GM12875 (cell line): ENCODE measurements at regions not wholly inside any gene's neighbourhood (a gene's known extent, or its start where the extent isn't known, plus 50 kb on each side); places are given as distances from the start of the nearest gene placed in this dataset.

ENCODE experiments used
- H3K4me3 ChIP-seq: one replicate; pipeline ENCODE4 v1.5.1; 2011; ENCODE audit warnings: low read depth, low read length, control low read depth
- TF ChIP-seq, protein P1 (sequence below): IDR thresholded peaks from 2 replicates; pipeline ENCODE4 v1.5.1; 2011; ENCODE audit warnings: low read depth, mild to moderate bottlenecking, control low read depth, inconsistent platforms, low read length, moderate library complexity, borderline replicate concordance; ENCODE audit not compliant: insufficient read depth

DNA sequence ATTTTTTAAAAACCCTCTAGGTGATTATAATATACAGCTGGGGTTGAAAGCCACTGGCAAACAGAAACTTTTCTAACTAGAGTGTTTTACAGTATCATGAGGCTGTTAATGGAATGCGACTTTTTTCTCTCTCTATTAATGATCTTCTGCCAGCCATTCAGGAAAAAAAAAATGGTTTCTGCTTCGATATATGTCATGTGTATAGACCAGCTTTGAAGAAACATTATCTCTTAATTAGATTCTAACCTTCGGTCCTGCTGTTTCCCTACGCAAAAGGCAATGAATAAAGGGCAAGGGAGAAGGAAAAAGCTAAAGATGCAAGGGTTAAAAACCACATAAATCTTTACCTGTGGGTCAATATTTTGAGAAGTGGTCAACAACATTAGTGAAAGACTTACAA, 1662.1 kb upstream of the TENM3 start:
- H3K4me3 ChIP-seq = no peak overlapping the region
- TF ChIP-seq, protein P1, sequence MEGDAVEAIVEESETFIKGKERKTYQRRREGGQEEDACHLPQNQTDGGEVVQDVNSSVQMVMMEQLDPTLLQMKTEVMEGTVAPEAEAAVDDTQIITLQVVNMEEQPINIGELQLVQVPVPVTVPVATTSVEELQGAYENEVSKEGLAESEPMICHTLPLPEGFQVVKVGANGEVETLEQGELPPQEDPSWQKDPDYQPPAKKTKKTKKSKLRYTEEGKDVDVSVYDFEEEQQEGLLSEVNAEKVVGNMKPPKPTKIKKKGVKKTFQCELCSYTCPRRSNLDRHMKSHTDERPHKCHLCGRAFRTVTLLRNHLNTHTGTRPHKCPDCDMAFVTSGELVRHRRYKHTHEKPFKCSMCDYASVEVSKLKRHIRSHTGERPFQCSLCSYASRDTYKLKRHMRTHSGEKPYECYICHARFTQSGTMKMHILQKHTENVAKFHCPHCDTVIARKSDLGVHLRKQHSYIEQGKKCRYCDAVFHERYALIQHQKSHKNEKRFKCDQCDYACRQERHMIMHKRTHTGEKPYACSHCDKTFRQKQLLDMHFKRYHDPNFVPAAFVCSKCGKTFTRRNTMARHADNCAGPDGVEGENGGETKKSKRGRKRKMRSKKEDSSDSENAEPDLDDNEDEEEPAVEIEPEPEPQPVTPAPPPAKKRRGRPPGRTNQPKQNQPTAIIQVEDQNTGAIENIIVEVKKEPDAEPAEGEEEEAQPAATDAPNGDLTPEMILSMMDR = no peak

DNA sequence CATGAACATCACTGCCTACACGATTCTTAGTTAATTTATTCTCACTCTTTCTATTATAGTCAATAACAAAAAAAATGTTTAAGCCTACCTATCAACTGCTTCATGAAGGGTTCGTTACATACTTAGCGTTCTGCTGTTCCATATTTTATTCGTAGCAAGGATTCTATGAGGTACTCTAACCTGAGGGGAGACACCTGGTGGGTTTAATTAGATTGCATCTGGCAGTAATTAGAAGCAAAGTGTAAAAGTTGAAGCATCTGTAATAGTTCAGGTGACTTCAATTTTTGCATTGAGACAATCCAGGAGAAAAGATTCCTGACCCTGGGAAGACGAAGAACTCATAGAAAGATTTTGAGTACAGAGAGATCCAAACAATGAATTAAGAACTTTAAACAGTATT, 1655.8 kb upstream of the TENM3 start:
- TF ChIP-seq, protein P1 = no peak
- no peak overlapping the region for H3K4me3 ChIP-seq

DNA sequence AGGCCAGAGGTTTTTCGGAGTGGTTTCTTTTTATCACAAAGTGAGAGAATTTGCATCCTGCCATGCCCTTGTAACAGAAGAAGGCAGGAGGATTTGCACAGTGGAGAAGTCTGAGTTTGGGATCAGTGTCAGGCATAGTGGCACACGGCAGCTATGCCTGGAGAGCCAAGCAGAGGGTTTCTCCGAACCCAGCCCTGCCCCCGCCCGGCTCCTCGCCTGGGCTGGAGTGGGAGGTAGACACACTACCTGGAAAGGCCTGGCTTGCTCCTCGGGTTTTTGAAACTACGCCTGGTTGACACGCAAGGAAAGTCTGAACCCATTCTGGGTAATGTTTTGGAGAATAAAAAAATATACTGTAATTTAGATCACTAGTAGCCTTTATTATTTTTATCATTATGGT, 1653.6 kb upstream of the TENM3 start:
- H3K4me3 ChIP-seq = no peak overlapping the region
- TF ChIP-seq, protein P1 = no peak

DNA sequence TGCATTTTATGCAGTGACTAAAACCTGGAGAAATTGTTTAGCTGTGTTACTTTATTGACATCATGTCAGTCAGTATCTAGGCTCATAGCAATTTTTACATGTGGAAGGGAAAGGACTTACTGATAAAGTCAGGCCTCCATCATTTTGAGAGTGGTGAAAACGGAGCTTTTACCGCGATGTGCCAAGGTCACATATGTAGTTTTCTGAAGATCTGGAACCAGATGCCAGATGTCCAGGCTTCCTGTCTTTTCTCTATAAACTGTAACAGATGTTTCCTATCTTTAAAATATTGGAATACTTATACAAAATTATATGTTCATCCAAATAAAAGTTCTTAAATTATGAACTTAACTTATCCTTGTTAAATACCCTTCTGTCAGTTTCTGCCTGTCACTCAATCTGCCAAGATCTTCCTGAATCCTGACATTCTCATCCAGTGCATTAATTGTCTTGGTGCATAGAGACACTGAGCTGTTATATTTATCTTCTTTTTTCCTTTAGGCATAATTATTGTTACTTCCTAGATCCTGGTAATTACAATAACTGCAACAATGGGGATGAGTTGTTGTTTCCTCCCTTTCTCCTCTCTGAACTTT, 1646.2 kb upstream of the TENM3 start:
- TF ChIP-seq, protein P1 = no peak
- H3K4me3 ChIP-seq = no peak overlapping the region

DNA sequence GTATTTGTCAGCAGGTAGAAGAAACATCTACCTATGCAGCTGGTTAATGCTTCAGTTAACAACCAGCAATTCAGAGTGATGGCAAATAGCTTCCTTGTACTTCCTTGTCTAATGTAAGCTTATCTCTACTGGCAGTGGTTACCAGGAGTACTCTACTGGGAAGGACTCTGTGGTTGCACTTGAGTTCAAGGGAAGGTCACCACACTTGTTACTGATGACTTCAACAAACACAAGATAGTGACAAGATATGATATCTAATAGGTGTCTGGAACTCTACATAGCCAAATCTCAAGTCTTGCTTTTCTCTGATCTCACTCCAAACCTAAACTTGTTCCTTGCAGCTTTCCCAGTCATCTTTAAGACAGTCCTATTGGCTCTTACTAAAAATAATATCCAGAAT, 1644.9 kb upstream of the TENM3 start:
- TF ChIP-seq, protein P1 = no peak

DNA sequence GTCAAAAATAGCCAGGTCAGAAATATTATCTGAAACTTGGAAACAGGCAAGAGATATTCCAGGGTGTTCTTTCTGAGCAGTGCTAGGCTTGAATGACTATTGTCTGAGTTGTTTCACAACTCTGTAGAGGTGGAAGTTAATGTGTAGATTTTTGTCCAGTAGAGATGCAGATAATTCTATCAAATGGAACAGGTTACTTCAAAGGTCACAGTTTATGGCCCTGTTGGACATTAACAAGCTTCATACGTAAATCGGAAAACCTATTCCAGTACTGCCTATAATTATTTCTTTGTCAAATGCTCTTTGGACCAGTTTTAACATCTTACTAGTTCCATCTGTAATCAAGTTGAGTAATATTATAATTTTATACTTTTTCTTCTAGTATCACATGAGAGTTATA, 1639.4 kb upstream of the TENM3 start:
- H3K4me3 ChIP-seq = no peak overlapping the region
- TF ChIP-seq, protein P1 = no peak

More for the DNA sequence above, 1644.9 kb upstream of the TENM3 start:
- H3K4me3 ChIP-seq = no peak overlapping the region

DNA sequence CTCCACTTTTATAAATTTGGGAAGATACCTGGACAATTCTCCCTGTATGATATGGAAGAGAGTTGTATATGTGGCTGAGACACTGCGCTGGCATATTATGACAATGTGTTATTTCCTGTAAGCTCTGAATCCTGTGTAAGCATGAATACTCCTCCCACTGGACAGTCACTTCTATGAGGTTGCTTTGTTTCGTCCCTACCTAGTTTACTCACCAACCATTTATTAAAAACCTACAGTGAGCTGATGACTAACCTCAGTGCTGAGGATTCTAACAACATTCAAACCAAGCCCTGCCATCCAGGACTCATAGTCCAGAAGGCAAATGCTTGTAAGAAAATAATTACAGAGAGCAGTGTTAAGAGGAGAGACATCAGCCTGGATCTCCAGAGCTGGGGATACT, 1632.9 kb upstream of the TENM3 start:
- TF ChIP-seq, protein P1 = no peak

More for the DNA sequence above, 1632.9 kb upstream of the TENM3 start:
- no peak overlapping the region for H3K4me3 ChIP-seq
